22Rv1 (cell line): ENCODE measurements at regions not wholly inside any gene's neighbourhood (a gene's known extent, or its start where the extent isn't known, plus 50 kb on each side); places are given as distances from the start of the nearest gene placed in this dataset.

ENCODE experiments used
- ZFX ChIP-seq: fragments of 450-650 bp; IDR thresholded peaks from 2 replicates; pipeline ENCODE4 v1.6.1; 2017; ENCODE audit warnings: antibody characterized with exemption, borderline replicate concordance
- TF ChIP-seq, protein P1 (sequence below): fragments of 450-650 bp; IDR thresholded peaks from 2 replicates; pipeline ENCODE4 v1.5.1; 2017; ENCODE audit warnings: mild to moderate bottlenecking

GRCh38 chr18:27662949-27663348, 477.8 kb upstream of the CHST9 start:
- TF ChIP-seq, protein P1, sequence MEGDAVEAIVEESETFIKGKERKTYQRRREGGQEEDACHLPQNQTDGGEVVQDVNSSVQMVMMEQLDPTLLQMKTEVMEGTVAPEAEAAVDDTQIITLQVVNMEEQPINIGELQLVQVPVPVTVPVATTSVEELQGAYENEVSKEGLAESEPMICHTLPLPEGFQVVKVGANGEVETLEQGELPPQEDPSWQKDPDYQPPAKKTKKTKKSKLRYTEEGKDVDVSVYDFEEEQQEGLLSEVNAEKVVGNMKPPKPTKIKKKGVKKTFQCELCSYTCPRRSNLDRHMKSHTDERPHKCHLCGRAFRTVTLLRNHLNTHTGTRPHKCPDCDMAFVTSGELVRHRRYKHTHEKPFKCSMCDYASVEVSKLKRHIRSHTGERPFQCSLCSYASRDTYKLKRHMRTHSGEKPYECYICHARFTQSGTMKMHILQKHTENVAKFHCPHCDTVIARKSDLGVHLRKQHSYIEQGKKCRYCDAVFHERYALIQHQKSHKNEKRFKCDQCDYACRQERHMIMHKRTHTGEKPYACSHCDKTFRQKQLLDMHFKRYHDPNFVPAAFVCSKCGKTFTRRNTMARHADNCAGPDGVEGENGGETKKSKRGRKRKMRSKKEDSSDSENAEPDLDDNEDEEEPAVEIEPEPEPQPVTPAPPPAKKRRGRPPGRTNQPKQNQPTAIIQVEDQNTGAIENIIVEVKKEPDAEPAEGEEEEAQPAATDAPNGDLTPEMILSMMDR, result no peak
- TF ChIP-seq ZFX, result no peak
